Neural progenitor cell (in vitro differentiated cells): ENCODE measurements at regions not wholly inside any gene's neighbourhood (a gene's known extent, or its start where the extent isn't known, plus 50 kb on each side); places are given as distances from the start of the nearest gene placed in this dataset.

Experiments used
- EZH2 ChIP-seq: fragments of 200-600 bp; sonication (generic); IDR thresholded peaks from 2 replicates; pipeline ENCODE4 v1.6.1; 2017; ENCODE audit warnings: antibody characterized with exemption, mild to moderate bottlenecking, moderate library complexity
- TF ChIP-seq, protein P1 (sequence below): fragments of 200-600 bp; sonication (generic); IDR thresholded peaks from 2 replicates; pipeline ENCODE4 v1.5.1; 2017; ENCODE audit warnings: antibody characterized with exemption, mild to moderate bottlenecking

DNA sequence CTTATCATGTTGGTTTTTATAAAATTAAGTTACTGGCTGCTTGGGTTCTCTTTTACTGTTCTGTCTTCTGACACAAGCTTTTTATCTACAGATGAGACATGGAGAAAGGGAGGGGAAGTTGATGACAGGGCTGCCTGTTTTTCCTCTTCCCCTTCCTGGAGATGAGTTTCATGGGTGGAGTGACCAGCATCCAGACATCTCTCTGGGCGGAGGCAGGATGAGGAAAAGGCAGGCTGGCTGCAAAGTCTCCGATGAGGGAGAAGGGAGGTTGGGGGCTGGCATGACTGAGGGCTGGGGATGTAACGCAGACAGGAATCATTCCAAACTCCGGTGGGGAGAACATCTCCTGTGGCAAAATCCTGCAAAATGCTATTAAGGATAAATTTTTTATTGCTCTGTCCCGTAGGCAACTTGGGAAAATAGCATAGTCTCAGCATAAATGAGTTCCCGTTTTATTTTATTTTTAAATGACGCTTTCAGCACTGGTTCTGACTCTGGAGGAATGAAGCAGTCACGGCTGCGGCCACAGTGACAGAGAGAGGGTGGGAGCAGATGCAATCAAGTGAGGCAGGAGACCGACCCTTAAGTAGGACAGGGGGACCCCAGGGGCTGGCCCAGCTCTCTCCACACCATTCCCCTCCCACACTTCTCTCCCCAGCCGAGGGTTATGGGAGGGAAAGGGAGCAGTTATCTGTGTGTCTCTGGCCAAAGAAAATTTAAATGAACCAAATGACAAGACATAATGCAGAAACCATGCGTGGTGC is 108.8 kb upstream of the PMEPA1 start:
- TF ChIP-seq, protein P1, sequence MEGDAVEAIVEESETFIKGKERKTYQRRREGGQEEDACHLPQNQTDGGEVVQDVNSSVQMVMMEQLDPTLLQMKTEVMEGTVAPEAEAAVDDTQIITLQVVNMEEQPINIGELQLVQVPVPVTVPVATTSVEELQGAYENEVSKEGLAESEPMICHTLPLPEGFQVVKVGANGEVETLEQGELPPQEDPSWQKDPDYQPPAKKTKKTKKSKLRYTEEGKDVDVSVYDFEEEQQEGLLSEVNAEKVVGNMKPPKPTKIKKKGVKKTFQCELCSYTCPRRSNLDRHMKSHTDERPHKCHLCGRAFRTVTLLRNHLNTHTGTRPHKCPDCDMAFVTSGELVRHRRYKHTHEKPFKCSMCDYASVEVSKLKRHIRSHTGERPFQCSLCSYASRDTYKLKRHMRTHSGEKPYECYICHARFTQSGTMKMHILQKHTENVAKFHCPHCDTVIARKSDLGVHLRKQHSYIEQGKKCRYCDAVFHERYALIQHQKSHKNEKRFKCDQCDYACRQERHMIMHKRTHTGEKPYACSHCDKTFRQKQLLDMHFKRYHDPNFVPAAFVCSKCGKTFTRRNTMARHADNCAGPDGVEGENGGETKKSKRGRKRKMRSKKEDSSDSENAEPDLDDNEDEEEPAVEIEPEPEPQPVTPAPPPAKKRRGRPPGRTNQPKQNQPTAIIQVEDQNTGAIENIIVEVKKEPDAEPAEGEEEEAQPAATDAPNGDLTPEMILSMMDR = no peak
- TF ChIP-seq EZH2 = no peak
